RKO (cell line): ENCODE measurements at regions not wholly inside any gene's neighbourhood (a gene's known extent, or its start where the extent isn't known, plus 50 kb on each side); places are given as distances from the start of the nearest gene placed in this dataset.

Experiments
- DNase-seq: peaks from one replicate; pipeline ENCODE4 v3.0.0-alpha.2; 2016; ENCODE audit warnings: low spot score

DNA sequence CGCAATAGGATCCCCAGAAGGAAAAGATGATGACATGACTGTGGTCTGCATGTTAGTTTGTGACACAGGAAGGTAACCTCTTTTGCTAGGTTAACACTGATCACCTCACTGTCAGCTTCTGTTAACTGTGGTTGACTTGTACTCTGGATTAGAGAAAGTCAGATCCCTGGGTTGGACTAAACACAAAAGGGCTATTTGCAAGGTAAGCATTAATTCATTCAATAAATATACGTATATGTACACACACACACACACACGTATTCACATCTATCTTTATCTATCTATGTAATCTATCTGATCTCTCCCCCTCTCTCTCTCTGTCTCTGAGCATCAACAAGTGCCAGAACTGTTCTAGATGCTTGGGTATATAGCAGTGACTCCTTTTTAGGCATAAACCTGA lies 136.1 kb upstream of the SNX19 start:
- DNase-seq = no peak

DNA sequence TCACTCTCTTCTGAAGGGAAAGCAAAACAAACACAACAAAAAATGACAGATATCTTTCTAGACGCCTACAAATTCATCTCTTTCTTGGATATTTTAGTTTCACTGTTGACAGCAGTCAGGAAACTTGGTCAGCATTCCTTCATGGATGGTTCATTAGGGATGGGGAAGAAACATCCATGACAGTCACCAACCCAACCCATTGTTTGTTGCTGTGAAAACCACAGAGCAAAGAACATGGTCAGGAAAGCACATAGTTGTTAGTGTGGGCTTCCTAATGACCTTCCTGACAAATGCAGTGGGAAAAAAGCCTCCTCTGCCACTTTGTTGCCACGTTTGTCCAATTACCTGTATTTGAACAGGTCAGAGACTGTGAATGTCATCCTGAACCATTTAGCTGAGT lies 139.8 kb upstream of the SNX19 start:
- no peak for DNase-seq

DNA sequence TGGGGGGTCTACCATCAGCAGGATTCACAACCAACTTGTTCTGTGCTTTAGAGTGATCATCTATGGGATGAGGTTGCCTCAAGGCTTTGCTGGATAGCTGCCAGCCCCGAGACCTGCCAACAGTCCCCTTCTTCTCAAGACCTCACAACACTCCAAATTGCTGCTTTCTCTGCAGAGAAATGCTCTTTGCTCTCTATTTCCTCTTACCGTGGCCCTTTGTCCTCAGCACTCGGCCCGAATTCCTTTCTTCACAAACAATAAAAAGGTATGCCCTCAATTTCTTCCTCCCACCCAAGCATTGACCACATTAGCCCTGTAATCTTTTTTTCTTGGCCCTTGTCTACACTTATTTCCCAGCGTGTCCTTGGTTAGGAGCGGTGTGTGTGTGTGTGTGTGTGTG lies 147.4 kb upstream of the SNX19 start:
- DNase-seq = no peak

DNA sequence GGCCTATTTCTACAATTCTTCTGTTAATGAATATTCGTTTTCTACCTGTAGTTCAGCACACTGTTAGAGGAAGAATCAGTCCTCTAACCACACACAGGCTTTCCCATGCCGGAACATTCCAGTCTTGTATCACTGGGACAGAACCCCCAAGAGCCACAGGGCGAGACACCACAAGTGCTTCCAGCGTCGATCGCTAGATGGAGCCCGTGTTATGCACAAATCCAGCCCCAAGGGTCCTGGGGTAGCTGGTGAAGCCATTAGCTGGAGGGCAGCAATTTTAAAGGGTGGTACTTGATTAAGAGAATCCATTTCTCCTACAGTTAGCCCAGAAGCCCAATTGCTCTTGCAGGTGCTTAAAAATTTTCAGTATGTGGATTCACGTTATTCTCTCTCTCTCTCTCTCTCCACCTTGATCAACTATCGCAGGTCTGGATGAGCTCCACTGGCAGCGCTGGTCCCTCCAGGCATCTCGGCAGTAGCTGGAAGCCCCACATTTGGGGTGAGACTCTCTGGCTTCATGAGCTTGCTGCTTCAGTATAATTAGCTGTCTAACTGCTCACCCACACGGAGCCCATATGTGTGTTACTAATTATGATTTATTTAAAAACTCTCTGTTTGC lies 148.2 kb upstream of the SNX19 start:
- DNase-seq = peak; percentile 55

DNA sequence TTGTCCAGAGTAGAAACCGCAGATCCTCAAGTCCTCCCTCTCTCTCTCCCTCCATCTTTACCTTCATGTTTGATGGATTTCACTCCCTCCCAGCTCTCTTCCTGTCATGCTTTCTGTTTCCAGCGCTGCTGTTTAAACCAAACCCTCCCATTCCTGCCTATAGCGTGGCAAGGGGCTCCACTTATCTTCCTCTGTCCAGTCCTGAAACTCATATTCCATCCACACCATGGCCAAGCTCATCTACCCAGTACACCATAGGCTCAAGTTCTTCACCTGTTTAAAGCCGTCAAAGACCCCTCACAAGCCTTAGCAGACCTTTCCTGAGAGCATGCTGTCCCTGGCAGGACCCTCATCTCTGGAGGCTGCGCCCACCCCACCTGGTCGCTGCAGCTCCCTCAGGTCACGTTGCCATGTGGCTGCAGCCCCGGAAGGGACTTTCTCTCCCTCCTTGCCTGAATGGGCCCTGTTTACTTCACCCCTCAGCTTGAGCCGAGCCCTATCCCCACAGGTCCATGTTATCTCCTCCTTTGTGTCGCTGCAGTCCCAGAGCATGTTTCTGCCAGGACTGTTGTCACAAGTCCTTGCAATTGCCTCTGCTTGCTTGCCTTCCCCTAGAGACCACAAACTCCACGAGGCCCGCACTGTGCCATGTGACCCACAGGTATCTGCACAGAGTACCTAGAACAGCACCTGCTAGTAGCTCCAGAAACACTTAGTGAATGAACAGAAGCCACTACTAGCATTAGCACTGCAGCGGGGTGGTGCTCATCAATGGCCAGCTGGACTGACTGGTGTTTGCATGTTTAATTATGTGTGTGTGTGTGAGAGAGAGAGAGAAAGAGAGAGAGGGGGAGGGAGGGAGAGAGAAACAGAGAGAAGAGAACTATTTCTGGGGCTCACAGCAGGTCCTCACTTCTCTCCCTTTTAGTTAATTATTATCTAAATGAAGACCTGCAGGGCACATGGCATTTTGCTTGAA lies 149.4 kb upstream of the SNX19 start:
- DNase-seq = no peak

DNA sequence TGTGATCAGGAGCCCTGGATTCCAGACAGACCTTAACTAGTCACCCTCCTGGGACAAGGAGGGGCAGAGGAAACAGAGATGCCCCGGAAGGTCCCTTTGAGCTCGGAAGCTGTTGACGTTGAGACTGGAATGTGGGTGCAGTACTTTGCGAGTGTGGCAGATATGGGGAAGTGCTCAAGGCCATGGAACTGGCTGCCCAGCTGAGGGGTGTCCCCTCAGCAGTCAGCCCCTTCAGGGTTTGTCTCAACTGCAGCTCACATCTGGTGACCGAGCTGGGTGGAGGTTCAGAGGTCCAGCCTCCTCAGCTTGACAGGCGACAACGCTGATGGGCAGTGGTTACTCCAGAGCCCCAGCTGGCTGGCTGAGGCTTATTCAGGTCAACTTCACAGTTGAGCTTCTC lies 150.3 kb upstream of the SNX19 start:
- no peak for DNase-seq

DNA sequence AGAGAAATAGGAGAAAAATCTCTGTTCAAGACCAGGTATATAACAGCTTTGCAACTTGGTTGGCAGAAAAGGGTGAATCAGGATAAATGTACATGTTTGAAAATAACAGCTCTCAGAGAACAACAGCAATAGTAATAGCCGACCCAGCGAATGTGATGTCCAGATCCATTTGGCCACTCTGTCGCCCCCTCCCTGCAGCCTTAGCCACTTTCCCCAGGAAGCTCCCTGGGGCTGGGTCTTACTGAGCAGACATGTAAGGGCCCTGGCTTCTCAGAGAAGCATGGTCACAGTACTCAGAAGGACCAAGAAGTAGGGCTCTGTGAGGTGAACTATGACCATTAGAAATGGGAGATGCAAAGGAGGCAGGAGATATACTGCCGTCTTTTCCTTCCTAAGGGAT lies 154.1 kb upstream of the SNX19 start:
- no peak for DNase-seq

DNA sequence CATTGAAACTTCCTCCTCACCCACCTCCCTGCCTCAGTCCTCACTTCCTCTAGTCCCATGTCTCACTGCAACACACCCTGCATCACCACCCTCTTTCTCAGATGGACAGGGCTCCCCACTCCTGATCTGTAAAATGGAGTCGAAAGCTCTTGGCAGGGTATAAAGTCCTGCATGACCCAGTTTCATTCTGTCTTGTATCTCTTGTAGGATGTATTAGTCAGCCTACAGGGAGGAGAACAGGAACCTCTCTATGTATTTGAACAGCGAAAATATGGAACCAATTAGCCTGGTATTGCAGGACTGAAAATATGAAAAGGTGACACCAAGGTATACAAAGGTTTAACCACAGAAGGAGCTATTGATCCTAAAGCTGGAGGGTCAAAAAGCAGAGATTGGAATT lies 156.9 kb upstream of the SNX19 start:
- DNase-seq = no peak

DNA sequence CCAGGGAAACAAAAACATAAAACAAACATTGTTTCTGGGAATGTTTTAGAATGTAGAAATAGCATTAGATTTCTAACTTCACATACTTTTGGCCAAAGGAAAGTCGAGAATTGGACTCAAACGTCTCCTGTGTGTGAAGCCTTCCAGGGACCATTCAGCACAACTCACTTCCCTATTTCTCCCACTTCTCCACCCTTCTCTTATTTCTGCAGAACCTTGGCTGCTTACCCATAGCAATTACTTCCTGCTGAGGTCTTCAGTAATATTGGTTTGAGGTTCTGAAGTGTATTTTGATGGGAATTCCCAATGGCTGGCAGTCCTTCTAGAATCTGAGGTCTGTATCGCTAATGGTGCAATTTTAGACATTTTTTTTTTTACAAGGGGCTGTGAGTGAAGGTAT lies 158.3 kb upstream of the SNX19 start:
- DNase-seq = no peak

DNA sequence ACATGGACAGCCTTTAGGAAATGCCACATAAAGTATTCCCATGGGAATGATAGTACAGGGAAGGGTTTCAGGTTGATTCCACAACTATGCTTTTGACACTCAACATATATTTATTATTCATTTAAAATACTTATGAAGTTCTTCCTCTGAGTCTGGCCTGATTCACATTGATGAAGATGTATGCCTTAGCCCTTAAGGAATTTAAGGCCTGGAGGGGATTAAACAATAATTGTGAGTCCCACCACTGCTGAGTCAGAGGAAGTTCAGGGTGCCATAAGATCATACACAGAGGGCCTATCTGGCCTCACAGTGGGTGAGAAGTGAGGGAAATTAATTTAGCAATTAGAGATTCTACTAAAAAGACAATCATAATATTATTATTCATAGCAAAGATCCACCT lies 161.1 kb upstream of the SNX19 start:
- DNase-seq = no peak

DNA sequence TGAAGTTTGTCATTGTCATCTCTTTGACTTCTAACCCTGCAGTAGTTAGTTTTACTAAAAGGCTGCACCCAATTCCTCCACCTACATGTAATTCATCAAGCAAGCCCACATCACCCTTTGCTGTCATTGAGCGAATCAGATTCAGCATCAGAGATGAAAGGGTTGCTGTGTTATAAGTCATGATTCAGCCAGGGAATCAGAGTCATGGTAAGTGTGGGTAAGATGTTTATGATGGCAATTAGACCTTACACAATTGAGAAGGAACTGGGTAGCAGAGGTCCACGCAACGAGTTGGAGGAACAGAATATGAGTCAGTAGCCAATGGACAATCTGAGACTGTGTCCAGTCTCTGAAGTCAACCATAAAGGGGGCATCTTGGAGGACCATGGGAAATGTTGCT lies 162.8 kb upstream of the SNX19 start:
- no peak for DNase-seq

DNA sequence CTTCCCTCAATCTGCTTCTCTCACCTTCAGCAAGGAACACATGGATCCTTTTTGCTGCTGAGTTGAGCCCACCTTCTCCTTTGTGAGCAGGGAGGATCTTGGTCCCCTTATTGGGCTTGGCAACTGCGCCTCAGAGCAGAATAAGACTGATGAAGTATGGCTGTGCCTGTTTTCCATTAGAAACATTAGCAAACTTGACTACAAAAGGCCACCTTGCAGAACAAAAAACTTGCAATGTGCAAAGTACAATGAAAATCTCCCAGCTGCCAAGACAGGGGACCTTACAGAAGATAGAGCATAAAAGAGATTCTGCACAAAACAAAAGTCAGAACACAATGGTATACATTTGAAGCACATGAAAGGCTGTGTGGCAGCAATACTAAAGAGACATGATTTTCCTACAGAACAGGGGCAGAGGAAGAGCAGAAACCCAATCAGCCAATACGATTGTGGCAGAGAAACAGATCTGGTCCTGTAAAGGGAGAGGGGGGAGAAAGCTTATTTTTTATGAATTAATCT lies 173.5 kb upstream of the SNX19 start:
- no peak for DNase-seq

DNA sequence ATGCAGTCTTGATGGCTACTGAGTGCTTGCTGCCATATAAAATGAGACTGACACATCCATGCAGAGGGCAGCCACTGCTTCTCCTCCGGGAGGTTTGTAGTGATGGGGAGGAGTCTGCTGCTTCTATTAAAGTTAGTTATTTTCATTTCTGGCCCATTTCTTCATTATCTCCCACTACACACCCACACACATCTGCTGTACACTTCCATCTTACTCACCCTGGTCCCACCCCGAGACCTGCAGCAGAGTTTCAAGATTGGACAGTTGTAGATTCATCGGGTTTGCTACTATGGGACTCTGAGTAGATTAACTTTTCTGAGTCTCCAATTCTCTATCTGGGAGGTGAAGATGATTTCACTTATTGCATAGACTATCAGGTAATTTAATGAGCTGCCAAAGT lies 176.2 kb upstream of the SNX19 start:
- no peak for DNase-seq

DNA sequence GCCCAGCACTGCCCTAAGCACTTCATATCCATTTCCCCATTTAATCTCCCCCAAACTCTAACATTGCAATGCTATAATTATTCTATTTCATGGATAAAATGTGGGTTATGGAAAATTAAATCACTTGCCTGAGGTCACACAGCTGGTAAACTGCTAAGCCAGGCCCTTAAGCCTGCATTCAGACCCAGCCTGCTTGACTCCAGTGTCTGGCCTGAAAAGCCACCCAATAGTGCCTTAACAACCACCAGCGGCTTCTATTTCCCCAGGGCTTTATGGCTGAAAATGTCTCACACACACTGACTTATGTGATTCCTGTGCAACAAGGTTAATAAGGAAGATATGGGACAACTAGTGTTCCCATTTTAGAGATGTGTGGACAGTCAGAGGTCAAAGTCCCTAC lies 178.5 kb upstream of the SNX19 start:
- no peak for DNase-seq

DNA sequence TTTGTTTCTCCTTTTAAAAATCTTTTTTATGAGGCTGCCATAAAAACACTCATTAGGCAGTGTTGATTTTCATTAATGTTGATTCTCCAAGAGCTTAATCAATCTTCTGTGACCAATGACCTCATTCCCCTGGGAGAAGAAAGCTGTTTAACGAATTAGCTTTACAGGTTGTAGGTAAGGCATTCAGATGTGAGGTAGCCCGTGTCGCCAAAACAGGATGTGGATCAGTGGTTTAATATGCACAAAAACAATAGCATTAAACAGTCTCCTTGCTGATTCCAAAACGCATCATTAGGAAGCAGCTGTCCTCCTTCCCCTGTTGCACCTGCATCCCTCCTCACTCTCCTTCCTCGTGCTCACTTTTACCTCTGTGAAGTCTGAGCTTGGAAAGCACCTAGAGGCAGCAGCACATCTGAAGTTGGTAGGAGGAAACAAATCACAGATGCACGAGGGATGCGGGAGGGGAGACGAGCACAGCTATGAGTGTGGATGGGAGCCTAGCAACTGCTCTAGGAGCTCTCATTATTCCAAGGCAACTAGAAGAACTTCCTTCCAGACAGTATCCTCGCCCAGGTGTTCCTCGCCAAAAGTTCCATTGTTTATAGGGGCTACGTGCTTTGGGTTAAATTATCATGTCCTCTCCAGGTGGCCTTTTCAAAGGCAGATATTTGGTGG lies 179.4 kb upstream of the SNX19 start:
- DNase-seq = no peak

DNA sequence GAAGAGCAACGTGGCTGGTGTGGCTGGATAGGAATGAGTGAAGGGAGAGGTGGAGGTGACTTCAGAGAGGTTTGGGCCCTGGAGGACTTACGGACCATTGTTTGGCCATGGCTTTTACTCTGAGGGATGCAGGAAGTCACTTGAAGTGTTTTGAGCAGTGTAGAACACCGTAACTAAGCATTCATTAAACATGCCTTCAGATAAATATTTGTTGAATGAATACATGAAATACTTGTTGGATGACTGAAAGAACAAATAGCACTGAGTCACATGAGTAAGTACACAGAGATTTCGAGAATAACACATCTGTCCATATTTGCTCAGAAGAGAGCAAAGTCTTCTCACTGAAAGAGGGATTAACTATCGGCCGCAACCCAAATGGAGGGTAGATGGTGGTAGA lies 182.7 kb upstream of the SNX19 start:
- peak; percentile 13 for DNase-seq

DNA sequence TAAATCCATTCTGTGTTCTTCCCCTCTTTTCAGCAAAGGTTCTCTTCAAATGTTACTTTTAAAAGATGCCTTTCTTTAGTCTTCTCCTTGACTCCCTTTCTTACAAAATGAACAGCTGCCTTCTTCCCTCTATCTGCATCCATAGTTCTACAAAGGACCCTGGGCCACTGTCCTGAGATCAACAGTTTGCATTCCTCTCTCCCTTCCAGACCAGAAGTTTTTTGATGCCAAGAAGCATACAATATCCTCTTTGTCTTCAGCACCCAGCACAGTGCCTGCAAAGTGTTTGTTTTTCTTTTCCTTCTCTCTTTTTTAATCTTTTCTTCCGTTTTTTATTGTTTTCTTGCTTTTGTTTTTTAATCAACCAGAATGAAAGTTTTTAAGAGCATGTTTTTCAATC lies 183.5 kb upstream of the SNX19 start:
- DNase-seq = no peak

DNA sequence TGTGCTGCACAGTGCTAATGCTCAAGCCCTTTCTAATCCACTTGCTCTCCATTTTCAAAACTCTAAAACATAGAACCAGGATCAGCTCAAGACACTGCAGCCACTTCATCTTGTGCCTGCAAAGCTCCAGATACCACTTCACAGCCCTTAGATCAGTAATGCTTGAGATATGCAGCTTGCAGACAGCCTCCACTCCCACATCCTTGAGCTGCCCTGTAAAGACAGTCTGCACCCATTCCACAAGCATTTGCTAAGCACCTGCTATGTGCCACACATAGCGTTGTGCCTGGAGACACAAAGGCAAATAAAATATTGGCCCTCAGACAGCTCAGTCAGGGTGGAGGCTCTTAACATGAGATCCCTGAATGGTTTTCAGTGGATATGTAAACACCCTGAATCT lies 192.5 kb upstream of the SNX19 start:
- no peak for DNase-seq

DNA sequence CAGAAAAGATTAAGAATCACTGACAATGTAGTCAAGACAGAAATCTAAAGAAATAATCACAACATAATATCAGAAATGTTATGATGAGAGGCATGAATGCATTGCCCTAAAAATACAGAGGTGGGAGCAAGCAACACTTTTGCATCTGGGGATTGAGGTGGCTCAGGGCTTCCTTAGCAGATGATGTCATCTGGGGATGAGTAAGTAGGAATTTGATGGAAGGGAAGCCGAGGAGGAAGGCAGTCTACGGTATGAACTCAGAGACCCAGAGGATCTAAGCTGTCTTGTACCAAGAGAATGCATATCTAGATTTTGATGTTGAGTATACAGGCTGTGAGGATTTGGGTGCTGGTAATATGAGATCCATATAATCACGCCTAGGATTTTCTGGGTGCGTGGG lies 193.0 kb upstream of the SNX19 start:
- peak; percentile 27 for DNase-seq

DNA sequence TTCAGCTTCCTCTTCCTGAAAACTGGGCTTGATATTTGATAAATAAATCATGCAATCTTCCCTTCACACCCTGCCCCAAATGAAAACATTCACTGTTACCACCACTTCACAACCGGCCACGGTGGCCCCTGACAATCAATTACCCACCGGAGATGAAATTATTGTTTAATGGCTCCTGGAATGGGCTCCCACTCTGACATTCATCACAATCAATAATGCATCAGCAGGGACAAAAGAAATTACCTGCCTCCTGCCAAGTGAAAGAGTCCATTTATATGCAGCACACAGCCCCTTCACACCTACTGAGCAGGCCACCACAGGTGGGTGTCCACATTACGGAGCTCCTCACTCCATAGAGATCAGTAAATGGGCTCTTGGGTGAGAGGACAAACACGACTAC lies 193.5 kb upstream of the SNX19 start:
- DNase-seq = no peak

DNA sequence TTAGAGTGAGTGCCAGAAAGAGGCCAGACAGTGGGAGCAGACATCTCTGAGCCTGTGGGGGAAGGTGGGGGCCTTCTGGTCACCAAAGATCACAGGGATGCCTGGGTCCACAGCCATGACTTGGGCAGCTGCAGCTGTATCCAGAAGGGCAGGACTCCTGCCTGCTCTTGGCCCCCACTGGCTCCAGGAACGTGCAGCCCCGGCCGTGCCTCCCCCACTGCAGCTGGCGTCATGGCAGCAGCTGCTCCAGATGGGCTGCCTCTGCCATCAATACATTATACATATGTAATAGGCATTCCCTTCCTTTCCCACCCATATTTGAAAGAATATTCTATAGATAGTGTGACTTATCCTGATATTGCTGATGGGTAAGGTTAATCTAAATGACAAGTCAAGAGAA lies 195.5 kb upstream of the SNX19 start:
- DNase-seq = no peak

DNA sequence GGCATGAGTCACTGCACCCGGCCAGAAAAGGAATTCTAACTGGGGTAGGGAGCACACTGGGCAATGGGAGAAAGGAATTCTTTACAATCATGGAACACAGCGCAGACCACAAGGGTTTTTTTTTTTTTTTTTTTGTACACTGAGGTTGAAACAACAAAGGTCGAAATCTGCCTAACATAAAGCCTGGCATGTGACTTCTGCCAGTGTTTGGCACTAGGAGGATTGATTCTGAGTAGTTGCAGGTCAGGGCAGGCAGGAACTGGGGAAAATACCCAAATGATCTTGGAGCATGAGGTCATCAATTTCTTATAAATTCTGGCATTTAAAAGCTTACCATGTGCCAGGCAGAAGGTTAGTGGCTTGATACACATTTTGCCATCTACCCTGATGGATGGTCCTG lies 202.0 kb upstream of the SNX19 start:
- DNase-seq = no peak
